ENCODE measurements at regions not wholly inside any gene's neighbourhood (a gene's known extent, or its start where the extent isn't known, plus 50 kb on each side); places are given as distances from the start of the nearest gene placed in this dataset.

DNA sequence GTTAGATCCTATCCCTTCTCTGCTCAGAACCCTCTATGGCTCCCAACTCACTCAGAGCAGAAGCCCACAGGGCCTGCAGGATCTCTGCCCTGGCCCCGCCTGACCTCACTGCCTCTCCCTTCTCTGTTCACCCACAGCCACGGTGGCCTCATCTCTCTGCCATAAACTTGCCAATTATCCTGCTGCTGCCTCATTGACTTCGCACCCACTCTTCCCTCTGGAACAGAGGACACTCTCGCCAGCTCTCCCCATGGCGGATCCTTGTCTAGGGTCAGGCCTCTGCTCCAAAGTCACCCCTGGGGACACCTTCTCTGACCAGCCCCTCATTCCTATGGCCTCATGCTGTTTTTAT lies 86.4 kb downstream of the CEBPB start:
- no peak overlapping the region for H3K9ac ChIP-seq (ENCODE audit: low read length)
- no peaks in the 10 kb centered on the region for H3K4me1 ChIP-seq (ENCODE audit: low read length)
- TF ChIP-seq, protein P1, sequence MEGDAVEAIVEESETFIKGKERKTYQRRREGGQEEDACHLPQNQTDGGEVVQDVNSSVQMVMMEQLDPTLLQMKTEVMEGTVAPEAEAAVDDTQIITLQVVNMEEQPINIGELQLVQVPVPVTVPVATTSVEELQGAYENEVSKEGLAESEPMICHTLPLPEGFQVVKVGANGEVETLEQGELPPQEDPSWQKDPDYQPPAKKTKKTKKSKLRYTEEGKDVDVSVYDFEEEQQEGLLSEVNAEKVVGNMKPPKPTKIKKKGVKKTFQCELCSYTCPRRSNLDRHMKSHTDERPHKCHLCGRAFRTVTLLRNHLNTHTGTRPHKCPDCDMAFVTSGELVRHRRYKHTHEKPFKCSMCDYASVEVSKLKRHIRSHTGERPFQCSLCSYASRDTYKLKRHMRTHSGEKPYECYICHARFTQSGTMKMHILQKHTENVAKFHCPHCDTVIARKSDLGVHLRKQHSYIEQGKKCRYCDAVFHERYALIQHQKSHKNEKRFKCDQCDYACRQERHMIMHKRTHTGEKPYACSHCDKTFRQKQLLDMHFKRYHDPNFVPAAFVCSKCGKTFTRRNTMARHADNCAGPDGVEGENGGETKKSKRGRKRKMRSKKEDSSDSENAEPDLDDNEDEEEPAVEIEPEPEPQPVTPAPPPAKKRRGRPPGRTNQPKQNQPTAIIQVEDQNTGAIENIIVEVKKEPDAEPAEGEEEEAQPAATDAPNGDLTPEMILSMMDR (IDR thresholded peaks at IDR 0.05; ENCODE audit: low read length) = no peak
- TF ChIP-seq EZH2 (optimal IDR thresholded peaks at IDR 0.05; ENCODE audit: low read depth, low read length) (no peak), EZH2phosphoT487 (IDR thresholded peaks at IDR 0.05; ENCODE audit: low read length) (no peak)
- H3K4me3 ChIP-seq (ENCODE audit: low read length) = no peak overlapping the region
- no peaks in the 10 kb centered on the region for H3K79me2 ChIP-seq (ENCODE audit: low read length)
- H3K9me2 ChIP-seq (replicated peaks; ENCODE audit: insufficient read depth, low read length) = no peaks in the 10 kb centered on the region
- no peak for DNase-seq
- no peak overlapping the region for H3K27ac ChIP-seq (ENCODE audit: low read length)
- no peaks in the 10 kb centered on the region for H3K36me3 ChIP-seq (replicated peaks; ENCODE audit: insufficient read depth, low read length)
- H4K20me1 ChIP-seq (ENCODE audit: insufficient read depth, low read length) = no peaks in the 10 kb centered on the region
- peaks cover 94% of the 10 kb centered on the region for H3K27me3 ChIP-seq (replicated peaks; ENCODE audit: insufficient read depth, low read length)
- no peaks in the 10 kb centered on the region for H3K9me3 ChIP-seq (replicated peaks; ENCODE audit: insufficient read depth, low read length)
- H2AFZ ChIP-seq (ENCODE audit: low read length) = no peak overlapping the region
- no peak overlapping the region for H3K4me2 ChIP-seq (ENCODE audit: low read depth, low read length)
- no peaks in the 10 kb centered on the region for H3F3A ChIP-seq (ENCODE audit: insufficient read depth, low read length)

DNA sequence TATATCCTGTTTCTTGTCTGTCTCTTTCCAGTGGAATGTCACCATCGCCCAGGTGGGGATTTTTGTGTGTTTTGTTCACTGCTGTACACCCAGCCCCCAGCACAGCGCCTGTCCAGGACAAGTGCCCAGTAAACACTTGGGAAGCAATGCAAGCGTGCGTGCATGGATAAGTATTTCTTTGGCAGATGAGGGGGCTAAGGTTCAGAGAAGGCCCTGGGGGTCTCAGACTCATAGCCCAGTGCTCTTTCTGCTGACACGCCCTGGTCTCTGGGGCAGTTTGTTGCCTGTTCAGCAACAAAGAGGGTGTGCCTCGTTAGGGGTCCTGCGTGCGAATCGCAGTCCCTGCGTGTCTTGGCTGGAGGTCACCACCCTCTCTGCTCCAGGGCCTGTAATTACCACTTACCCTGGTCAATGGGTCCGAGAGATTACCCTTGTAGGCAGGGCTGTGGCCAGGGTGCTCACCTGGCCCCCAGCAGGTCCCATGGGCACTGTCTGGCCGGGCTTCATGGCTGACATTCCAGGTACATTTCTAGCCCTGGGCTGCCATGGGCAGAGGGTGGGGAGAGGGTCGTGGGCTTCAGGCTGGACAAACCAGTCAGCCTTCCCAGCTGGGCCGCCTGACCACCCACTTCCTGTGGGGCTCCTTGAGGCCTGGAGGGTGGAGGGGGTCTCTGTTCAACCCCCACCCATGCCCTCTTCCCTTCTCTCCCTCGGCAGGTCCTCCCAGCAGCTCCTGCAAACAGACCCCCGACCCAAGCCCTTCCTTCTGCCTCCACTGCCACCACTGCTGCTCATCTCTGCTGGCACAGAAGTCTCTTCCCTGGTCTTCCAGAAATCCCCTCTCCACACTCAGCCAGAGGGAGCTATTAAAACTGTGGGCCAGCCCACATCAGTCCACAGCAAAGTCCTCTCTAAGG lies 87.1 kb downstream of the CEBPB start:
- DNase-seq = no peak
- Histone ChIP-seq H4K20me1 (ENCODE audit: insufficient read depth, low read length) (no peaks in the 10 kb centered on the region), H3K79me2 (ENCODE audit: low read length) (no peaks in the 10 kb centered on the region), H3K4me1 (ENCODE audit: low read length) (no peaks in the 10 kb centered on the region), H3K4me2 (ENCODE audit: low read depth, low read length) (no peak overlapping the region), H3K9ac (ENCODE audit: low read length) (no peak overlapping the region), H3F3A (ENCODE audit: insufficient read depth, low read length) (no peaks in the 10 kb centered on the region), H3K27me3 (replicated peaks; ENCODE audit: insufficient read depth, low read length) (peaks cover 94% of the 10 kb centered on the region), H3K4me3 (ENCODE audit: low read length) (no peak overlapping the region), H3K9me2 (replicated peaks; ENCODE audit: insufficient read depth, low read length) (no peaks in the 10 kb centered on the region), H3K9me3 (replicated peaks; ENCODE audit: insufficient read depth, low read length) (no peaks in the 10 kb centered on the region), H3K27ac (ENCODE audit: low read length) (no peak overlapping the region), H3K36me3 (replicated peaks; ENCODE audit: insufficient read depth, low read length) (no peaks in the 10 kb centered on the region), H2AFZ (ENCODE audit: low read length) (no peak overlapping the region)
- TF ChIP-seq EZH2phosphoT487 (IDR thresholded peaks at IDR 0.05; ENCODE audit: low read length) (no peak), EZH2 (optimal IDR thresholded peaks at IDR 0.05; ENCODE audit: low read depth, low read length) (no peak)
- TF ChIP-seq, protein P1 (IDR thresholded peaks at IDR 0.05; ENCODE audit: low read length) = no peak

DNA sequence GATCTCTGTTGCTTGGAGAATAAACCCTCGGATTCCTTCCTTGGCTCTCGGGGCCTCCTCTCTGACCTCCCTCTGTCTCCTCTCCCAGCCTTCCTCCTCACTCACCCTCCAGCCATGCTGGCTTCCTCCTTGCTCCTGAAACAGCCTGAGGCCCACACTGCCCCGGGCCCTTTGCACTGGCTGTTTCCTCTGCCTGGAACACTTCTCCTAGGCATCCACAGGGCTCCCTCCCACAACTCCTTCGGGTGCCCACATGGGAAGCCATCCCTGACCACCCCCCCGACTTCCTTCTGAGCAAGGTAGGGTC lies 87.7 kb downstream of the CEBPB start:
- TF ChIP-seq, protein P1 (IDR thresholded peaks at IDR 0.05; ENCODE audit: low read length) = no peak
- TF ChIP-seq EZH2phosphoT487 (IDR thresholded peaks at IDR 0.05; ENCODE audit: low read length) = no peak
- TF ChIP-seq EZH2 (optimal IDR thresholded peaks at IDR 0.05; ENCODE audit: low read depth, low read length) = no peak
- DNase-seq = no peak
- no peak overlapping the region for H3K9ac ChIP-seq (ENCODE audit: low read length)
- no peaks in the 10 kb centered on the region for H3K36me3 ChIP-seq (replicated peaks; ENCODE audit: insufficient read depth, low read length)
- no peaks in the 10 kb centered on the region for H3F3A ChIP-seq (ENCODE audit: insufficient read depth, low read length)
- no peaks in the 10 kb centered on the region for H3K4me1 ChIP-seq (ENCODE audit: low read length)
- no peak overlapping the region for H3K27ac ChIP-seq (ENCODE audit: low read length)
- H4K20me1 ChIP-seq (ENCODE audit: insufficient read depth, low read length) = no peaks in the 10 kb centered on the region
- H3K79me2 ChIP-seq (ENCODE audit: low read length) = no peaks in the 10 kb centered on the region
- no peak overlapping the region for H2AFZ ChIP-seq (ENCODE audit: low read length)
- peaks cover 94% of the 10 kb centered on the region for H3K27me3 ChIP-seq (replicated peaks; ENCODE audit: insufficient read depth, low read length)
- H3K9me2 ChIP-seq (replicated peaks; ENCODE audit: insufficient read depth, low read length) = no peaks in the 10 kb centered on the region
- no peaks in the 10 kb centered on the region for H3K9me3 ChIP-seq (replicated peaks; ENCODE audit: insufficient read depth, low read length)
- no peak overlapping the region for H3K4me2 ChIP-seq (ENCODE audit: low read depth, low read length)
- H3K4me3 ChIP-seq (ENCODE audit: low read length) = no peak overlapping the region
